ENCODE measurements at regions not wholly inside any gene's neighbourhood (a gene's known extent, or its start where the extent isn't known, plus 50 kb on each side); places are given as distances from the start of the nearest gene placed in this dataset.

DNA sequence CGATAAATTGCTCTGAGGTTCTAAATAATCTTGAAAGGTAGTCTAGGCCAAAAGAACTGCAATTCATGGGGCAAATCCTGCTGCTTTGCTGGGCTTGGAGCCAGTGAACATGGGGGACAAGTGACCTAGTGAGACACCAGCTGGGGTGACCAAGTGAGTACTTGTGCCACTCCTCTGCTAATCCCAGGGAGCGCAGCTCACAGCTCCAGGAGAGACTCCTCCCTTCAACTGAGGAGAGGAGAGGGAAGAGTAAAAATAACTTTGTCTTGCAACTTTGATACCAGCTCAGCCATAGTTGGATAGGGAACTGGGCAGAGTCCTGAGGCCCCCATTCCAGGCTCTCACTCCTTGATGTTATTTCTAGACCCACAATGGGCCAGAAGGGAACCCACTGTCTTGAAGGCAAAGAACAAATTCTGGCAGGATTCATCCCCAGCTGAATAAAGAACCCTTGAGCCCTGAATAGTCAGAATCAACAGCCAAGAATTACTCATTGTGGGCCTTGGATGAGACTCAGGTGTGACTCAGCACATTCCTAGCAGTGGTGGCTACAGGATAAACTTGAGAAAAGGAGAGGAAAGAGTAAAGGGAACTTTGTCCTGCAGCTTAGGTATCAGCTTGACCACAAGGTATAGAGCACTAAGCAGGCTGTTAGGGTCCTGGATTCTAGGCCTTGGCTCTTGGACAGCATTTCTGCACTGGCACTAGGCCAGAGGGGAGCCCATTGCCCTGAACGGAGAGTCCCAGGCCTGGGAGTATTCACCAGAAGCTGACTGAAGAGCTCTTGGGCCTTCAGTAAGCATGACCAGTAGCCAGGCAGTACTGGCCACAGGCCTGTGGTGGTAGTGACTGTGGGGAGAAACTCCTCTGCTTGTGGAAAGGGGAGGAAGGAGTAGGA lies 288.3 kb upstream of the CDH18 start:
- no peaks in the 10 kb centered on the region for H3K36me3 ChIP-seq
- no peak overlapping the region for H3K4me3 ChIP-seq
- DNase-seq = no peak
- H3K27me3 ChIP-seq (ENCODE audit: low read depth) = no peaks in the 10 kb centered on the region
- peaks cover 63% of the 10 kb centered on the region for H3K9me3 ChIP-seq (replicated peaks)
- TF ChIP-seq, protein P1, sequence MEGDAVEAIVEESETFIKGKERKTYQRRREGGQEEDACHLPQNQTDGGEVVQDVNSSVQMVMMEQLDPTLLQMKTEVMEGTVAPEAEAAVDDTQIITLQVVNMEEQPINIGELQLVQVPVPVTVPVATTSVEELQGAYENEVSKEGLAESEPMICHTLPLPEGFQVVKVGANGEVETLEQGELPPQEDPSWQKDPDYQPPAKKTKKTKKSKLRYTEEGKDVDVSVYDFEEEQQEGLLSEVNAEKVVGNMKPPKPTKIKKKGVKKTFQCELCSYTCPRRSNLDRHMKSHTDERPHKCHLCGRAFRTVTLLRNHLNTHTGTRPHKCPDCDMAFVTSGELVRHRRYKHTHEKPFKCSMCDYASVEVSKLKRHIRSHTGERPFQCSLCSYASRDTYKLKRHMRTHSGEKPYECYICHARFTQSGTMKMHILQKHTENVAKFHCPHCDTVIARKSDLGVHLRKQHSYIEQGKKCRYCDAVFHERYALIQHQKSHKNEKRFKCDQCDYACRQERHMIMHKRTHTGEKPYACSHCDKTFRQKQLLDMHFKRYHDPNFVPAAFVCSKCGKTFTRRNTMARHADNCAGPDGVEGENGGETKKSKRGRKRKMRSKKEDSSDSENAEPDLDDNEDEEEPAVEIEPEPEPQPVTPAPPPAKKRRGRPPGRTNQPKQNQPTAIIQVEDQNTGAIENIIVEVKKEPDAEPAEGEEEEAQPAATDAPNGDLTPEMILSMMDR (IDR thresholded peaks at IDR 0.05; ENCODE audit: borderline replicate concordance) = no peak
- no peak overlapping the region for H3K27ac ChIP-seq (replicated peaks)
- no peaks in the 10 kb centered on the region for H3K4me1 ChIP-seq
- intact Hi-C loops (cut with micrococcal nuclease) = no loop called here

DNA sequence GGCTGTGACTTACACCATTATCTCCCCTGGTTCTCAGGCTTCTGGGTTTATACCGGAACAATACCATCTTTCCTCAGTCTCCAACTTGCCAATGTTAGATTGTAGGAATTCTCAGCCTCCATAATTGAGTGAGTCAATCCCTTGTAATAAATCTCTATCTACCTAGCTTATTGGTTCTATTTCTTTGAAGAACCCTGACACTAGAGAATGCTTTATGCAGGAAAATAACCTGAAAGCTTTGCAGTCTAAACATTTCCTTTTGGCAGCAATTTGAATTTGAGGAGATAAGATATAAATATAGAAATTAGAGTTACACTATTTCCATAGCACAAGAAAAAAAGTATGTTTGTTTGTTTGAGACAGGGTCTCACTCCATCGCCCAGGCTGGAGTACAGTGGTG lies 278.1 kb upstream of the CDH18 start:
- intact Hi-C loops (cut with micrococcal nuclease) = no loop called here
- H3K9me3 ChIP-seq (replicated peaks) = peaks cover 8% of the 10 kb centered on the region
- no peaks in the 10 kb centered on the region for H3K27me3 ChIP-seq (ENCODE audit: low read depth)
- TF ChIP-seq, protein P1 (IDR thresholded peaks at IDR 0.05; ENCODE audit: borderline replicate concordance) = no peak
- no peak overlapping the region for H3K4me3 ChIP-seq
- no peak for DNase-seq
- no peak overlapping the region for H3K27ac ChIP-seq (replicated peaks)
- no peaks in the 10 kb centered on the region for H3K4me1 ChIP-seq
- no peaks in the 10 kb centered on the region for H3K36me3 ChIP-seq

DNA sequence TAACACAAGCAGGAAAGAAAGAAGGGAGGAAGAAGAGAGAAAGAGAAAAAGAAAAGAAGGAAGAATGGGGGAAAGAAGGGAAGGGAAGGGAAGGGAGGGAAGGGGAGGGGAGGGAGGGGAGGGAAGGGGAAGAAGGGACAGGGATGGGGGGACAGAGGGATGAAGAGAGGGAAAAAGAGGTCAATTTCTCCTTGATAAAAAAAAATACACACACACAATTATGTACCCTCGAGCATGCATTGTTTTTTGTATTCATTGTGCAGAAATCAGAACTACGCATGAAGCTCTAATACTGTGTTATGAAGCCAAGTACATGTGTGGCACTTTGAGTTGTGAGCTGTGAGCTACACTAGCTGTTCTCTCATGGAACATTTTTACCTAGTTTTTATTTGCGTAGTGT lies 274.9 kb upstream of the CDH18 start:
- TF ChIP-seq, protein P1 (IDR thresholded peaks at IDR 0.05; ENCODE audit: borderline replicate concordance) = no peak
- no peak overlapping the region for H3K4me3 ChIP-seq
- peaks cover 4% of the 10 kb centered on the region for H3K9me3 ChIP-seq (replicated peaks)
- H3K4me1 ChIP-seq = no peaks in the 10 kb centered on the region
- no peak for DNase-seq
- H3K27ac ChIP-seq (replicated peaks) = no peak overlapping the region
- intact Hi-C loops (cut with micrococcal nuclease) = no loop called here
- H3K27me3 ChIP-seq (ENCODE audit: low read depth) = no peaks in the 10 kb centered on the region
- H3K36me3 ChIP-seq = no peaks in the 10 kb centered on the region

DNA sequence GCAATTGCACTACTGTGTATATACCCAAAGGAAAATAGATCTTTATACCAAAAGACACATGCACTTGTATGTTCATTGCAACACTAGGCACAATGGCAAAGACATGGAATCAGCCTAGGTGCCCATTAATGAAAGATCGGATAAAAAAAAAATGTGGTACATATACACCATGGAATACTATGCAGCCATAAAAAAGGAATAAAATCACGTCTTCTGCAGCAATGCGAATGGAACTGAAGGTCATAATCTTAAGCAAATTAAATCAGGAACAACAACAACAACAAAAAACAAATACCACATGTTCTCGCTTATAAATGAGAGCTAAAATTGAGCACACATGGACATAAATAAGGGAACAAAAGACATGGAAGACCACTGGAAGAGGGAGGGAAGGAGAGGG lies 266.7 kb upstream of the CDH18 start:
- Histone ChIP-seq H3K4me1 (no peaks in the 10 kb centered on the region), H3K9me3 (replicated peaks) (peaks cover 22% of the 10 kb centered on the region), H3K36me3 (no peaks in the 10 kb centered on the region), H3K27me3 (ENCODE audit: low read depth) (no peaks in the 10 kb centered on the region), H3K4me3 (no peak overlapping the region), H3K27ac (replicated peaks) (no peak overlapping the region)
- TF ChIP-seq, protein P1 (IDR thresholded peaks at IDR 0.05; ENCODE audit: borderline replicate concordance) = no peak
- no peak for DNase-seq
- intact Hi-C loops (cut with micrococcal nuclease) = no loop called here

DNA sequence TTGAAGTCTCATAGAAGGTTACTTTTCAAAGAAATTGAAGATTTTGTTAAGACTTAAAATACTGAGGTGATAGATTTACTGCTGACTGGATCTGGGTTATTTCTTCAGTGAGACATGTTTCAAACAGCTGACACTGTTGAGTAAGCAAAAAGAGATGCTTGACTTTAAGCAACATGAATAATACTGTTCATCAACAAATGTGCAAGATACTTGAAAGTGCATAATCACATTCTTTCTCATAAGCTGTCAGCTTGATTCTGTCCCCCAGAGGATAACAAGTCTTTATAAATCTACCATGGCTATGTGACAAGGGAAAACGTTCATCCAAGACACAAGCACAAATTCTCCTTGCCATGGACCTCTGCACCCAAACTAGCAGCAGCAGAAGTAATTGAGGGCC lies 260.1 kb upstream of the CDH18 start:
- TF ChIP-seq, protein P1 (IDR thresholded peaks at IDR 0.05; ENCODE audit: borderline replicate concordance) = no peak
- intact Hi-C loops (cut with micrococcal nuclease) = no loop called here

More for the DNA sequence above, 260.1 kb upstream of the CDH18 start:
- Histone ChIP-seq H3K4me1 (no peaks in the 10 kb centered on the region), H3K27me3 (ENCODE audit: low read depth) (no peaks in the 10 kb centered on the region), H3K9me3 (replicated peaks) (peaks cover 26% of the 10 kb centered on the region), H3K4me3 (no peak overlapping the region), H3K36me3 (no peaks in the 10 kb centered on the region), H3K27ac (replicated peaks) (no peak overlapping the region)
- DNase-seq = no peak
